ENCODE measurements at regions not wholly inside any gene's neighbourhood (a gene's known extent, or its start where the extent isn't known, plus 50 kb on each side); places are given as distances from the start of the nearest gene placed in this dataset.
A peak's percentile ranks its signal among the peaks of the same experiment; 100 is the strongest.

- DNase-seq, result no peak
These were observed 1280.9 kb downstream of the KCNT2 start for GRCh38 chr1:195327361-195327760.

GRCh38 chr1:195326325-195326724 lies 1281.9 kb downstream of the KCNT2 start:
- no peak for DNase-seq

- DNase-seq, result no peak
These were observed 1283.1 kb downstream of the KCNT2 start for GRCh38 chr1:195325181-195325580.

- DNase-seq, result no peak
These were observed 1302.0 kb downstream of the KCNT2 start for GRCh38 chr1:195306281-195306680.

GRCh38 chr1:195294911-195295310 lies 1313.3 kb downstream of the KCNT2 start:
- DNase-seq, result no peak

- DNase-seq, result no peak
These were observed 1329.6 kb downstream of the KCNT2 start for GRCh38 chr1:195278644-195279043.

GRCh38 chr1:195275710-195276109 lies 1332.5 kb downstream of the KCNT2 start:
- DNase-seq, result no peak

- no peak for DNase-seq
These were observed 1356.3 kb downstream of the KCNT2 start for GRCh38 chr1:195251900-195252299.

- no peak for DNase-seq
These were observed 1364.7 kb downstream of the KCNT2 start for GRCh38 chr1:195243492-195243891.

GRCh38 chr1:195241066-195241465 lies 1367.2 kb downstream of the KCNT2 start:
- DNase-seq, result no peak

GRCh38 chr1:195238313-195238712 lies 1369.9 kb downstream of the KCNT2 start:
- DNase-seq, result no peak

- no peak for DNase-seq
These were observed 1371.0 kb downstream of the KCNT2 start for GRCh38 chr1:195236991-195237889.

- DNase-seq, result no peak
These were observed 1389.6 kb downstream of the KCNT2 start for GRCh38 chr1:195218428-195219212.

- DNase-seq, result no peak
These were observed 1406.0 kb downstream of the KCNT2 start for GRCh38 chr1:195202241-195202640.

- DNase-seq, result no peak
These were observed 1407.5 kb downstream of the KCNT2 start for GRCh38 chr1:195200772-195201171.

- DNase-seq, result no peak
These were observed 1411.1 kb downstream of the KCNT2 start for GRCh38 chr1:195197116-195197515.

- DNase-seq, result peak; percentile 26
These were observed 1412.7 kb downstream of the KCNT2 start for GRCh38 chr1:195195423-195196057.

GRCh38 chr1:195193134-195193533 lies 1415.1 kb downstream of the KCNT2 start:
- no peak for DNase-seq

GRCh38 chr1:195188821-195189220 lies 1419.4 kb downstream of the KCNT2 start:
- DNase-seq, result no peak

- no peak for DNase-seq
These were observed 1421.7 kb downstream of the KCNT2 start for GRCh38 chr1:195186544-195186943.

GRCh38 chr1:195185736-195186135 lies 1422.5 kb downstream of the KCNT2 start:
- no peak for DNase-seq

- DNase-seq, result no peak
These were observed 1422.9 kb downstream of the KCNT2 start for GRCh38 chr1:195185321-195185720.

GRCh38 chr1:195173753-195174152 lies 1434.5 kb downstream of the KCNT2 start:
- no peak for DNase-seq
